ENCODE measurements at regions not wholly inside any gene's neighbourhood (a gene's known extent, or its start where the extent isn't known, plus 50 kb on each side); places are given as distances from the start of the nearest gene placed in this dataset.

DNA sequence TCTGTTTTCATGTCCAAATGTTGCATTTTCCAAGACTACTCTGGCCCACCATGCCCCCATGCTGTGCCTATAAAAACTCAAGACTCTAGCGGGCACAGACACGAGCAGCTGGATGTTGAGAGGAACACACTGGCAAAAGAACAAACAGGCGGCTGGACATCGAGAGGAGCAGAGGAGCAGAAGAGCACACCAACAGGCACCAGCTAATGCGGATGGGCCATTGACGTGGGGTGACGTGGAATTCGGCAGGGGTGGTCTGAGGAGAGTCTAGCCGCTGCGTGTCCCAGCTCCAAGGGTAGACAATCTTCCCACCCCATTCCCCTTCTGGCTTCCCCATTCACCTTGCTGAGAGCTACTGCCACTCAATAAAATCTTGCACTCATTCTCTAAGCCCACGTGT is 54.4 kb upstream of the SMIM30 start:
- TF ChIP-seq CTCF (conservative IDR thresholded peaks at IDR 0.05; ENCODE audit: low read length) (no peak), EZH2phosphoT487 (IDR thresholded peaks at IDR 0.05; ENCODE audit: borderline replicate concordance, low read depth, low read length) (no peak)

Data from OCI-LY7 (cell line).